ENCODE measurements at regions not wholly inside any gene's neighbourhood (a gene's known extent, or its start where the extent isn't known, plus 50 kb on each side); places are given as distances from the start of the nearest gene placed in this dataset.
"Not testable (repeated sequence)": the region's sequence is repeated elsewhere in the genome, so short reads cannot be mapped to it uniquely, and the experiment has no call there.

- H3K4me3 ChIP-seq, result no peak overlapping the region
- DNase-seq, result no peak
- intact Hi-C loops (cut with DNase I), result no loop called here
- no peaks in the 10 kb centered on the region for H3K4me1 ChIP-seq (ENCODE audit: insufficient read depth)
- no peak overlapping the region for H3K27ac ChIP-seq
- H3K9me3 ChIP-seq, result no peaks in the 10 kb centered on the region
- TF ChIP-seq, protein P1, sequence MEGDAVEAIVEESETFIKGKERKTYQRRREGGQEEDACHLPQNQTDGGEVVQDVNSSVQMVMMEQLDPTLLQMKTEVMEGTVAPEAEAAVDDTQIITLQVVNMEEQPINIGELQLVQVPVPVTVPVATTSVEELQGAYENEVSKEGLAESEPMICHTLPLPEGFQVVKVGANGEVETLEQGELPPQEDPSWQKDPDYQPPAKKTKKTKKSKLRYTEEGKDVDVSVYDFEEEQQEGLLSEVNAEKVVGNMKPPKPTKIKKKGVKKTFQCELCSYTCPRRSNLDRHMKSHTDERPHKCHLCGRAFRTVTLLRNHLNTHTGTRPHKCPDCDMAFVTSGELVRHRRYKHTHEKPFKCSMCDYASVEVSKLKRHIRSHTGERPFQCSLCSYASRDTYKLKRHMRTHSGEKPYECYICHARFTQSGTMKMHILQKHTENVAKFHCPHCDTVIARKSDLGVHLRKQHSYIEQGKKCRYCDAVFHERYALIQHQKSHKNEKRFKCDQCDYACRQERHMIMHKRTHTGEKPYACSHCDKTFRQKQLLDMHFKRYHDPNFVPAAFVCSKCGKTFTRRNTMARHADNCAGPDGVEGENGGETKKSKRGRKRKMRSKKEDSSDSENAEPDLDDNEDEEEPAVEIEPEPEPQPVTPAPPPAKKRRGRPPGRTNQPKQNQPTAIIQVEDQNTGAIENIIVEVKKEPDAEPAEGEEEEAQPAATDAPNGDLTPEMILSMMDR (IDR thresholded peaks at IDR 0.05), result no peak
- TF ChIP-seq POLR2A (IDR thresholded peaks at IDR 0.05) (no peak), EP300 (IDR thresholded peaks at IDR 0.05) (no peak)
- H3K27me3 ChIP-seq, result no peaks in the 10 kb centered on the region
- WGBS, 3 donors, result 49 to 71% (median 65%) methylated on average over 19 of the region's 19 CpGs
- H3K36me3 ChIP-seq, result no peaks in the 10 kb centered on the region
Measured at GRCh38 chr10:8365935-8366911, 311.7 kb downstream of the GATA3 start.

- H3K4me3 ChIP-seq; intact Hi-C loops (cut with DNase I); H3K9me3 ChIP-seq; DNase-seq; H3K4me1 ChIP-seq (ENCODE audit: insufficient read depth); H3K27me3 ChIP-seq; H3K36me3 ChIP-seq; H3K27ac ChIP-seq: not testable (repeated sequence)
- WGBS, 3 donors, result 90 to 91% (median 90%) methylated on average over 3 of the region's 3 CpGs
Measured at GRCh38 chr10:8367672-8368411, 313.4 kb downstream of the GATA3 start.

DNA sequence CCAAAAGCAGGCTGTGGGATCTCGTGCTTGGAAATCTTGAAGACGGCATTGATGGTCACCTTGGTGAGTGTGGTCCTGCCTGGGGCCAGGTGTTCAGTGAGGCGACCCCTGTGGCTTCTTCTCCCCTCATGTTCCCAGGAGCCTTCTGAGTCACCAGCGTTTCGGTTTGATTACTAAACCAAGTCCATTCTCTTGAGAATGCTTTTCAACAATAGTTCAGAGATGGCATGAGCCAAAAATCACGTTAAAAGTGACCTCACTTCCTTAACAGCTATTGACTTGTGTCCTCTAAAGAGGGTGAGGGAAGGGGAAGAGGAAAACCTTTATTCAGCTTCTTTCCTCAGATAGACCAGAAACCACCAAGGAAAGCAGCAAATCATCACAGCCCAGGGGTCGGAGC, 315.2 kb downstream of the GATA3 start:
- 72 to 80% (median 76%) methylated on average over 7 of the region's 7 CpGs for WGBS, 3 donors

GRCh38 chr10:8374334-8374733, 319.8 kb downstream of the GATA3 start:
- H3K27ac ChIP-seq, result no peak overlapping the region
- TF ChIP-seq POLR2A (IDR thresholded peaks at IDR 0.05) (no peak), EP300 (IDR thresholded peaks at IDR 0.05) (no peak)
- TF ChIP-seq, protein P1 (IDR thresholded peaks at IDR 0.05), result no peak
- intact Hi-C loops (cut with DNase I), result no loop called here

More for the DNA sequence above, 315.2 kb downstream of the GATA3 start:
- no peaks in the 10 kb centered on the region for H3K27me3 ChIP-seq
- no peaks in the 10 kb centered on the region for H3K9me3 ChIP-seq
- H3K36me3 ChIP-seq, result no peaks in the 10 kb centered on the region
- H3K27ac ChIP-seq, result no peak overlapping the region
- intact Hi-C loops (cut with DNase I), result no loop called here
- H3K4me1 ChIP-seq (ENCODE audit: insufficient read depth), result no peaks in the 10 kb centered on the region
- TF ChIP-seq EP300 (IDR thresholded peaks at IDR 0.05), result no peak
- TF ChIP-seq POLR2A (IDR thresholded peaks at IDR 0.05), result no peak
- TF ChIP-seq, protein P1 (IDR thresholded peaks at IDR 0.05), result no peak
- no peak overlapping the region for H3K4me3 ChIP-seq
- DNase-seq, result no peak

More at GRCh38 chr10:8374334-8374733, 319.8 kb downstream of the GATA3 start:
- 88 to 95% (median 92%) methylated on average over 6 of the region's 6 CpGs for WGBS, 3 donors
- Histone ChIP-seq H3K4me1 (ENCODE audit: insufficient read depth) (no peaks in the 10 kb centered on the region), H3K4me3 (no peak overlapping the region), H3K36me3 (no peaks in the 10 kb centered on the region), H3K27me3 (no peaks in the 10 kb centered on the region), H3K9me3 (no peaks in the 10 kb centered on the region)
- DNase-seq, result no peak
